HUES64 (cell line): ENCODE measurements at regions not wholly inside any gene's neighbourhood (a gene's known extent, or its start where the extent isn't known, plus 50 kb on each side); places are given as distances from the start of the nearest gene placed in this dataset.

ENCODE experiments used
- H3K27ac ChIP-seq: 2 replicates; pipeline ENCODE4 v1.7.0; 2013; ENCODE audit warnings: low read depth, low read length, inconsistent platforms
- H3K27me3 ChIP-seq: 2 replicates; pipeline ENCODE4 v1.6.1; 2013; ENCODE audit warnings: mild to moderate bottlenecking, low read length; ENCODE audit not compliant: insufficient read depth
- H3K36me3 ChIP-seq: 2 replicates; pipeline ENCODE4 v1.6.1; 2013; ENCODE audit warnings: mild to moderate bottlenecking, low read length; ENCODE audit not compliant: insufficient read depth
- H3K4me1 ChIP-seq: 2 replicates; pipeline ENCODE4 v1.6.1; 2013; ENCODE audit warnings: mild to moderate bottlenecking, low read length, moderate library complexity; ENCODE audit not compliant: insufficient read depth
- H3K4me3 ChIP-seq: 2 replicates; pipeline ENCODE4 v1.5.1; 2013; ENCODE audit warnings: mild to moderate bottlenecking, low read length, moderate library complexity
- H3K9ac ChIP-seq: 2 replicates; pipeline ENCODE4 v1.6.1; 2013; ENCODE audit warnings: mild to moderate bottlenecking, low read depth, low read length
- H3K9me3 ChIP-seq: 2 replicates; pipeline ENCODE4 v1.6.1; 2013; ENCODE audit warnings: low read depth, low read length; ENCODE audit not compliant: insufficient read depth
- WGBS: fragments of 150-250, 120-280 bp; methylation state at CpG from one replicate; pipeline ENCODE4 v1.1.7; 2013; ENCODE audit warnings: missing lambda C conversion rate; 5-methylcytosine and 5-hydroxymethylcytosine counted together

DNA sequence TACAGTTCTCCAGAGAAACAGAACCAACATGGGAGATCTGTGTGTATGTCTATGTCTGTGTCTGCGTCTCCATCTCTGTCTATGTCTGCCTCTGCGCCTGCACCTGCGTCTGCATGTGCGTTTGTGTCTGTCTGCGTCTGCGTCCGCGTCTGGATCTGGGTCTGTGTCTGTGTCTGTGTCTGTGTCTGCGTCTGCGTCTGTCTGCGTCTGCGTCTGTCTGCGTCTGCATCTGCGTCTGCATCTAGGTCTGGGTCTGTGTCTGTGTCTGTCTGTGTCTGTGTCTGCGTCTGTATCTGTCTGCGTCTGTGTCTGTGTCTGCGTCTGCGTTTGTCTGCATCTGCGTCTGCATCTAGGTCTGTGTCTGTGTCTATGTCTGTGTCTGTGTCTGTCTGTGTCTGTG lies 53.1 kb upstream of the SLC22A11 start:
- Histone ChIP-seq H3K27ac (no peak overlapping the region), H3K9ac (no peak overlapping the region), H3K27me3 (no peaks in the 10 kb centered on the region), H3K4me1 (no peaks in the 10 kb centered on the region), H3K36me3 (no peaks in the 10 kb centered on the region), H3K4me3 (no peak overlapping the region), H3K9me3 (no peaks in the 10 kb centered on the region)
- WGBS = 94% methylated on average over 19 of the region's 19 CpGs

DNA sequence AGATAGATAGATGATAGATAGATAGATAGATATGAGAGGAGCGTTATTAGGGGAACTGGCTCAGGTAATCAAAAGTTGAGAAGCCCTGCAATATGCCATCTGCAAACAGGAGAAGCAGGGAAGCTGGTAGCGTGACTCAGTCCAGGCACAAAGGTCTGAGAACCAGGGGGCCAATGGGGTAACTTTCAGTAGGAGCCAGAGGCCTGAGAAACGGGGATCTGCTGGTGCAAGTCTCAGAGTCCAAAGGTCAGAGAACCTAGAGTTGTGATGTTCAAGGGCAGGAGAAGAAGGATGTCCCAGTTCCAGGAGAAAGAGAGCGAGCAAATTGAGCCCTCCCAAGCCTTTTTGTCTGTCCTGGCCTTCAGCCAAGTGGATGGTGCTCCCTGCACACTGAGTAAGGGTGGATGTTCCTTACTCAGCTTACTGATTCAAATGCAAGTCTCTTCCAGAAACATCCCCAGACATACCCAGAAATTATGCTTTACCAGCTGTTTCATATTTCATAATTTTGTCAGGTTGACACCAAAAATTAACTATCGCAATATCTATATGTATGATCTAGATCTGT lies 52.5 kb upstream of the SLC22A11 start:
- H3K27ac ChIP-seq = no peak overlapping the region
- H3K36me3 ChIP-seq = no peaks in the 10 kb centered on the region
- H3K27me3 ChIP-seq = no peaks in the 10 kb centered on the region
- H3K4me3 ChIP-seq = no peak overlapping the region
- no peak overlapping the region for H3K9ac ChIP-seq
- 64% methylated on average over 4 of the region's 5 CpGs for whole genome bisulfite sequencing
- no peaks in the 10 kb centered on the region for H3K9me3 ChIP-seq
- no peaks in the 10 kb centered on the region for H3K4me1 ChIP-seq

DNA sequence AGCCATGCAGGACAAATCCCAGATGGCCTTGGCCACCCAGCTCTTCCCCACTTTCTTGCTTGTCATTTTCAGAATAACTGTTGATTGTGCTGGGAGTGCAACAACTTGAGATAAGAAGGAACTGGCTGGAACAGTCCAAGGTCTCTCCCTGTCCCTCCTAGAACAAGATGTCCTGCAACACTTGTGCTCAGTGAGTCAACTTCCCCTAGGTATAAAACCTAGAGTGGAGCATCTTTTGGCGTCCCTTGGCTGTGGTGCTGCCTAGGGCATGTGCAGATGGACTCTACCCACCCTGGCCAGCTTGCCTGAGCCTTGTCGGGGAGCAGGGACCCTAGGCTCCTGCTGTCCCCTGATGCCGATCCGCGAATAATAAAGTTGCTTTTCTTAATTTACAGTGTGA lies 50.7 kb upstream of the SLC22A11 start:
- Histone ChIP-seq H3K9me3 (no peaks in the 10 kb centered on the region), H3K4me3 (no peak overlapping the region), H3K36me3 (no peaks in the 10 kb centered on the region), H3K27me3 (no peaks in the 10 kb centered on the region), H3K9ac (no peak overlapping the region), H3K4me1 (no peaks in the 10 kb centered on the region), H3K27ac (no peak overlapping the region)
- WGBS = 94% methylated on average over 5 of the region's 5 CpGs
